22Rv1 (cell line): ENCODE measurements at regions not wholly inside any gene's neighbourhood (a gene's known extent, or its start where the extent isn't known, plus 50 kb on each side); places are given as distances from the start of the nearest gene placed in this dataset.

Experiments used
- CTCF ChIP-seq: fragments of 450-650 bp; IDR thresholded peaks from 2 replicates; pipeline ENCODE4 v1.5.1; 2017; ENCODE audit warnings: mild to moderate bottlenecking
- ZFX ChIP-seq: fragments of 450-650 bp; IDR thresholded peaks from 2 replicates; pipeline ENCODE4 v1.6.1; 2017; ENCODE audit warnings: antibody characterized with exemption, borderline replicate concordance

GRCh38 chr13:23509781-23510543, 60.2 kb upstream of the TNFRSF19 start:
- TF ChIP-seq CTCF (no peak), ZFX (no peak)
